Cardiac muscle cell (in vitro differentiated cells and primary cell): ENCODE measurements at regions not wholly inside any gene's neighbourhood (a gene's known extent, or its start where the extent isn't known, plus 50 kb on each side); places are given as distances from the start of the nearest gene placed in this dataset.
A peak's percentile ranks its signal among the peaks of the same experiment; 100 is the strongest.

ENCODE experiments used
- DNase-seq, 2 donors: peaks; one replicate each; pipeline versions ENCODE4 v3.0.0 to v3.0.0-alpha.2; 2010 to 2017; ENCODE audit warnings: low read depth in 1 of 2, low spot score in 1 of 2
- H3K27ac ChIP-seq: fragments of 200-600 bp; sonication (generic); 2 replicates; pipeline ENCODE4 v1.5.1; 2016
- H3K27me3 ChIP-seq: fragments of 200-600 bp; sonication (generic); 2 replicates; pipeline ENCODE4 v1.6.0; 2016; ENCODE audit warnings: control low read depth
- H3K36me3 ChIP-seq: fragments of 200-600 bp; sonication (generic); 2 replicates; pipeline ENCODE4 v1.5.1; 2016; ENCODE audit warnings: control low read depth
- H3K4me1 ChIP-seq: fragments of 200-600 bp; sonication (generic); 2 replicates; pipeline ENCODE4 v1.8.1; 2017; ENCODE audit warnings: low read depth, mild to moderate bottlenecking, mixed run types
- H3K4me3 ChIP-seq: fragments of 200-600 bp; sonication (generic); 2 replicates; pipeline ENCODE4 v1.5.1; 2016; ENCODE audit warnings: mild to moderate bottlenecking
- H3K9me3 ChIP-seq: fragments of 200-600 bp; sonication (generic); 2 replicates; pipeline ENCODE4 v1.5.1; 2017; ENCODE audit warnings: low read depth, mild to moderate bottlenecking, control low read depth
- TF ChIP-seq, protein P1 (sequence below): IDR thresholded peaks from 2 replicates; pipeline ENCODE4 v1.5.1; 2012; ENCODE audit warnings: low read depth, mild to moderate bottlenecking, low read length

DNA sequence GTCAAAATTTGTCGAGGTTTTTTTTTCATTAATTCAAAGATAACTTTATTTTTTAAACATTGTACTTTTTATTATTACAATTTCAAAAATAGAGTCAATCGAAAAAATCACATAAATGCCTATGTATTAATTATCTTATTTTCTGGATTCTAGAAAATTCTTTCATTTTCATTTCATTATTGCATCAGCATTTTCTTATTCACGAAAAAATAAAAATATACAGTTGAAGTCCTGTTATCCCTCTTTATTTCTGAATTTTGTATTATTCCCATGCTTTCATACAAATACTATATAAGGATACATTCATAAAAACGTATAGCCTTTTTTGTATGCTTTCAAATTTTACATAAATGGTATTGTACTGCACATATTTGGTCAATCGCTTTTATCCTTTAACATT is 681.0 kb upstream of the USP24 start:
- no peak for DNase-seq
- H3K4me3 ChIP-seq: no peak overlapping the region
- H3K4me1 ChIP-seq: no peaks in the 10 kb centered on the region
- H3K9me3 ChIP-seq: no peaks in the 10 kb centered on the region
- no peaks in the 10 kb centered on the region for H3K27me3 ChIP-seq
- TF ChIP-seq, protein P1, sequence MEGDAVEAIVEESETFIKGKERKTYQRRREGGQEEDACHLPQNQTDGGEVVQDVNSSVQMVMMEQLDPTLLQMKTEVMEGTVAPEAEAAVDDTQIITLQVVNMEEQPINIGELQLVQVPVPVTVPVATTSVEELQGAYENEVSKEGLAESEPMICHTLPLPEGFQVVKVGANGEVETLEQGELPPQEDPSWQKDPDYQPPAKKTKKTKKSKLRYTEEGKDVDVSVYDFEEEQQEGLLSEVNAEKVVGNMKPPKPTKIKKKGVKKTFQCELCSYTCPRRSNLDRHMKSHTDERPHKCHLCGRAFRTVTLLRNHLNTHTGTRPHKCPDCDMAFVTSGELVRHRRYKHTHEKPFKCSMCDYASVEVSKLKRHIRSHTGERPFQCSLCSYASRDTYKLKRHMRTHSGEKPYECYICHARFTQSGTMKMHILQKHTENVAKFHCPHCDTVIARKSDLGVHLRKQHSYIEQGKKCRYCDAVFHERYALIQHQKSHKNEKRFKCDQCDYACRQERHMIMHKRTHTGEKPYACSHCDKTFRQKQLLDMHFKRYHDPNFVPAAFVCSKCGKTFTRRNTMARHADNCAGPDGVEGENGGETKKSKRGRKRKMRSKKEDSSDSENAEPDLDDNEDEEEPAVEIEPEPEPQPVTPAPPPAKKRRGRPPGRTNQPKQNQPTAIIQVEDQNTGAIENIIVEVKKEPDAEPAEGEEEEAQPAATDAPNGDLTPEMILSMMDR: no peak
- no peaks in the 10 kb centered on the region for H3K36me3 ChIP-seq
- H3K27ac ChIP-seq: no peak overlapping the region

DNA sequence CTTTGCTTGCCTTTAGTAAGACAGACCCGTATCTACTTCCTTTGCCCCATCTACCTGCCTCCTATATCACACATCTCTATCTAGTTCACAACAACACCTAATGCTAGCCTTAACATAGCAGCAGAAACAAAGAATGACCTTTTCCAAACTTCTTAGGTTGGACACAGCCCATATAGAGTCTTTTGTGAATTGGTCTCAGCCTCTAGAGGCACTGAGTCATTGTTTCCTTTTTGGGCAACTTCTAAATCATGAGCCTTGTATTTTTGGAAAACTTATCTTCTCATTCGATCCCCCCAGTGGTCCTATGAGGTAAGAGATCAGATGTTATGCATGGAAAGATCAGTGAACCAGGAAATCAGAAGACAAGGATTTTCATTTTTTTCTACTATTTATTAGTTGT is 679.4 kb upstream of the USP24 start:
- DNase-seq: peak in 1 of 2 donors; percentile 67
- TF ChIP-seq, protein P1: no peak
- Histone ChIP-seq H3K27ac (no peak overlapping the region), H3K4me1 (no peaks in the 10 kb centered on the region), H3K27me3 (no peaks in the 10 kb centered on the region), H3K36me3 (no peaks in the 10 kb centered on the region), H3K9me3 (no peaks in the 10 kb centered on the region), H3K4me3 (no peak overlapping the region)

DNA sequence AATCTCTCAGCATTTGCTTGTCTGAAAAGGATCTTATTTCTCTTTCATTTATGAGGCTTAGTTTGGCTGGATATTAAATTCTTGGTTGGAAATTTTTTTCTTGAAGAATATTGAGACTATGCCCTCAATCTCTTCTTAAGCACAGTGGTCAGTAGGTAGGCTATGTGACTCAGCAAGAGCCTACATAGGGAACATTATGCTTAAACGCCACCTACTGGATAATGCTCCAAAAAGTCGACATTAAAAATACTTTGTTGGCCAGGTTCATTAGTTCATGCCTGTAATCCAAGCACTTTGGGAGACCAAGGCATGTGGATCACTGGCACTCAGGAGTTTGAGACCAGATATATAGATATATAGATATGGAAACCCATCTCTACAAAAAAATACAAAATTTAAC is 678.0 kb upstream of the USP24 start:
- TF ChIP-seq, protein P1: peak; percentile 36
- Histone ChIP-seq H3K36me3 (no peaks in the 10 kb centered on the region), H3K27ac (no peak overlapping the region), H3K9me3 (no peaks in the 10 kb centered on the region), H3K4me3 (no peak overlapping the region), H3K27me3 (no peaks in the 10 kb centered on the region), H3K4me1 (no peaks in the 10 kb centered on the region)
- peak; percentile 42 to 75 for DNase-seq

DNA sequence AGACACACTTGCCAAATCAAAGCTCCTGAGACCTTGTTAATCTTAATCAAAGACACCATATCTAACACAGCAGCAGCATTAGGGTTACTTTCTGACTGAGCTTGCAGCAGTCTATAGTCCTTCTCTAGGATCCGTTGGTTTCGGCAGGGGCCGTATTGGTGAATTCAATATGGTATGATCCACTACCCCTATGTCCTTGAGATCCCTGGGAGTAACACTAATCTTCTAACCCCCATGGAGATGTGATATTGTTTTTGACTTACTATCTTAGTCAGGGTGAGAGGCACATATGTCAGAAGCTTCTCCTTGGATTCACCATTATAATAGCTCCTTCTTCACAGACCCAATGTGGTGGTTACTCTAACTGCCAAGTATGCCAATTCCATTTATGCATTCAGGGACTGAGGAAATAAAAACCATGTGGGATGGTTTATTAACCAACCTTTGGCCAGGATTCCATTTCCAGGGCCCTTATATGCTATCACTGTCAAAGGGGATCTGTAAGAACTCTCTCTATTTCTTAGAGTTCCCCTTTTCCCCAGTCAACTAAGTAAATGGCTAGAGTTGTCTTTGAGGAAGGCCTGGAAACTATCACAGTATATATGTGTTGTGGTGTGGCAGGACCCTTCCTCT is 673.6 kb upstream of the USP24 start:
- no peak overlapping the region for H3K4me3 ChIP-seq
- TF ChIP-seq, protein P1: no peak
- peaks cover 9% of the 10 kb centered on the region for H3K4me1 ChIP-seq
- H3K27ac ChIP-seq: no peak overlapping the region
- no peaks in the 10 kb centered on the region for H3K27me3 ChIP-seq
- no peaks in the 10 kb centered on the region for H3K36me3 ChIP-seq
- DNase-seq: no peak
- no peaks in the 10 kb centered on the region for H3K9me3 ChIP-seq

DNA sequence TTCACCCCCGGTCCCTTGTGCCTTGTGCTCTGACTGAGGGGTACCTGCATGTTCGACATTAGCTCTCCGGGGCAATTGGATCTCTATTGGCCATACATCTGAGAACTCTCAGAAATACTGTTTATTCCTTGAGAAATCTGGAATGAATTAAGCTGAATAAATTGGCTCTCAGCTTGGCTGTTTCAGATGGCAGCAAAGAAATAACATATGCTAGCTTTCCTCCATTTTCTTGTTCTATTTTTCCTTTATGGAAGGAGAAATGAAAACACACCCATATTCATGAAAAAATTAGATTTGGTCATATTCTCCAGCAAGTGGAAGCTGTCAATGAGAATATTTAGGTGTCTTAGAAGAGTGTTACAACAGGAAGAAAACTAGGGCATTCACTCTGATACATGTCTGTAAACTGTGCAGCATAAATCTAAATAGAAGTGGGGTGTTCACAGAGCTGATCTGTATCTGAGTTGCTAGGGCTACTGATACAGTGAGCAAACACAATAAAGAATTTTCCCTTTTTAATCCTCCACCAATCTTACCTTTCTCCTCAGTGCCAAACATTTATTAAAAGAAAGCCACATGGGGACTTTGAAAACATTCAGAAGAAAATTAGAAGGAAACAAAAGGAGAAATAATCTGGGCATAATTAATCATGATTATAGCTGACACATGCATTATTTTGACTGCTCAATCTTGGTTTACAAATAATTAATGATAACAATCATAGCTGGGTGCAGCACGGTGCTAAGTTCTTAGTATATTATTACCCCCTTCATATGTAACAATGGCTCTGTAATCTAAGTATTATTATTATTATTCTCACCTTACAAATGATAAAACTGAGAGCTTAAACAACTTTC is 671.9 kb upstream of the USP24 start:
- TF ChIP-seq, protein P1: no peak
- DNase-seq: no peak

More for the DNA sequence above, 671.9 kb upstream of the USP24 start:
- Histone ChIP-seq H3K4me1 (peaks cover 9% of the 10 kb centered on the region), H3K9me3 (no peaks in the 10 kb centered on the region), H3K27me3 (no peaks in the 10 kb centered on the region), H3K4me3 (no peak overlapping the region), H3K27ac (no peak overlapping the region), H3K36me3 (no peaks in the 10 kb centered on the region)
